ENCODE measurements at regions not wholly inside any gene's neighbourhood (a gene's known extent, or its start where the extent isn't known, plus 50 kb on each side); places are given as distances from the start of the nearest gene placed in this dataset.
"Not testable (repeated sequence)": the region's sequence is repeated elsewhere in the genome, so short reads cannot be mapped to it uniquely, and the experiment has no call there.

- DNase-seq (ENCODE audit: low spot score): no peak
Measured at GRCh38 chr18:39296293-39296888, 1730.8 kb upstream of the CELF4 start.

DNA sequence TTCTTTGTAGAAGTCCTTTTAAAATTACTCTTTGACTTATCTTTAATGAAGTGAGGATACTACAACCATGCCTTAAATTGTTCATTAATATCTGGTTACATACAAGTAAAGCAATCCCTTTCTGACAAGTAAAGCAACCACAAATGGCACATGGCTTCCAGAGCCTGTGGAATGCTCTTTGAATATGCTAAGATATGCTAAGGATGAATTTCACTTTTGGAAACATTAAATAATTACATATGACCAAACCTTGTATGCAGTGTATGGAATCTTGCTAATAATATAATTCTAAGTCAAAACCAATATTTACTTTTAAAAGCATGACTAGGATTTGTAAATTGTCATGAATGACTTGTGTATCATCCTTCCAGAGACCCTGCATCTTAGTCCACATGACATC lies 1711.2 kb upstream of the CELF4 start:
- DNase-seq (ENCODE audit: low spot score): no peak

GRCh38 chr18:39274535-39274934 lies 1708.9 kb upstream of the CELF4 start:
- DNase-seq (ENCODE audit: low spot score): no peak

DNA sequence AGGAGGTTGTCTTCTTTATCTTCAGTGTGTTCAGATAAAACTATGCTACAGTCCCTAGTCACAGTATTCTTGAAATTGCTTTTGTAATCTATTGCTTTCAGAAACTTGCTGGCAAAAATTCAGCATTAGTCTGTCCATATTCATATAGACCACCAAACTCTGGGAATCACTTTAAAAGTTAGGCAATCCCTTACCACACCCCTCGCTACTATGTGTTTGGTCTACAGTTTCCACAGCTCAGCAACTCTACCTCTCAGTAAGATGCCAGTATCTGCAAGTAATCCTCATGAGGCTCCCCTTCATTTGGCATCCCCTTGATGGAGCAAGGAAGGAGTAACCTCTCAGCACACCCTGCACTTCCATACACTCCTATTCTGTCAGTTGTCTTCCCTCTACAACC lies 1706.6 kb upstream of the CELF4 start:
- DNase-seq (ENCODE audit: low spot score): no peak

DNA sequence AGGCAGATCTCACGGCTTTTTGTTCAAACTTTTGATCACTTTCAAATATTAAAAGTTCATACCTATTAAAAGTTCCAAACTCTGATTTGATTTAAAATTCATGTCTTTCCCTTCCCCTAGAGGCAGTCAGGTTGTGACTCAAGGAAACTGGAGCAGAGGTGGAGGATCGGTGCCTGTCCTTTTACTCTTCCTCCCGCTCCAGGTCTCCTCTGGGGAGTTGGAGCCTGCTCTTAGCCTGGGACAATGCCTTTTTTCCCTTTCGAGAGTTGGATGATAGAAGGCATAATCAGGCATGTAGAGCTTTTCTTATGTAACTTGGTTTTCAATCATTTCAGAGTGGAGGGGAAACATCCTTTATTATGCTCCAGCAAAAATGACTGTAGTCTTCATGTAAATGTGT lies 1706.1 kb upstream of the CELF4 start:
- no peak for DNase-seq (ENCODE audit: low spot score)

DNA sequence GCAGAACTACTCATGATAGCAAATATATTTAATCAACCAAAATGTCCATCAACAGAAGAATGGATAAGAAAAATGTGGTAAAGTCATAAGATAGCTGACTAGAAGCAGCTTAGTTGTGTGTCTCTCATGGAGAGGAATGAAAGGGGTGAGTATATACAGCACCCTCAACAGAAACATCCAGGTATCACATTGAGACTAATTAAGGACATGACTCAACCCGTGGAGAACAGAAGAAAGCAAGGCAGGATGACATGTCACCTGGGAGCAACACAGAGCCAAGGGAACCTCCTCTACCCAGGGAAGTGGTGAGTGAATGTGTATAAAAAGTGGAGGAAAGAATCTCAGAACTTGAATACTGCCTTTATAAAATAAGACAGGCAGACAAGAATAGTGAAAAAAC lies 1695.0 kb upstream of the CELF4 start:
- no peak for DNase-seq (ENCODE audit: low spot score)

- DNase-seq (ENCODE audit: low spot score): no peak
Measured at GRCh38 chr18:39259736-39260135, 1694.1 kb upstream of the CELF4 start.

- DNase-seq (ENCODE audit: low spot score): no peak
Measured at GRCh38 chr18:39244242-39244641, 1678.6 kb upstream of the CELF4 start.

DNA sequence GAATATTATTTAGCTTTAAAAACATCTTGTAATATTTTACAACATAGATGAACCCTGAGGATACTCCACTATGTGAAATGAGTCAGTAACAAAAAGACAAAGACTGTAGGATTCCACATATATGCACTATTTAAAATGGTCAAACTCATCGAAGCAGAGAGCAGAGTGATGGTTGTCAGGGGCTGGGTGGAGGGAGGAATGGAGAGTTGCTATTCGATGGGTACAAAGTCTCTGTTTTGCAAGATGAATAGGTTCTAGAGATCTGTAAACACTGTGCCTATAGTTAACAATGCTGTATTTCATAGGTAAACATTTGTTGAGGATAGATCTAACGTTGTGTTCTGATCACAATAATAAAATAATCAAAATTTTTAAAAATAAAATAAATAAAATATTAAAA lies 1675.9 kb upstream of the CELF4 start:
- DNase-seq (ENCODE audit: low spot score): no peak

DNA sequence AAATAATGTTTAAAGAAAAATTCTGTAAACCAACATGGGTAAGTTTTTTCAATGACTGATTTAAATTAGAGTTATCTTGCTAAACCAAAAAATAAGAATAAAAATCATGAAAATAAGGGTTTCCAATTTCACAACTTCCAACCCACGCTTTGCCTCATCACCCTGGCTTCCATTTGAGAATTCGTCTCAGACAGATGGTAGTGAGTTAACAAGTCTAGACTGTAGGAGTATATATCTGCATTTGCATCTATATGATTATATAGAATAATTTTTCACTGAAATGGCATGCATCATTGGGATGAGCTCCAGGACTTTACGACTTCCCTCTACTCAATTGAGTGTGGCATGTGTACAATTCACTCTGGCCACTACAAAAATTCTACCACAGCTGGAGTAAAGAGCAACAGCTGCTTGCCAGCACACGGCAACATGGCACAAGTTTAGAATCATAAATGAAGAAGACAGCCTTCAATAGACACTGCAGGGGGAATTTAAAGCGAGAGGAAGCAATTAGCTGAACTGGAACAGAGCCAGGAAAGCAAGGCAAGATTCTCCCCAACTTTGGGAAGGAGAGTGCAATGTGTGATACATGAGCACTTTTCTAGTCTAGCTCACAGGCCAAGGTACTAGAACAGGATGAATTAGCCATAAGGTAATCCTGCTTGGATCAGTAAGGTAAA lies 1673.5 kb upstream of the CELF4 start:
- DNase-seq (ENCODE audit: low spot score): no peak

GRCh38 chr18:39235118-39235719 lies 1669.6 kb upstream of the CELF4 start:
- DNase-seq (ENCODE audit: low spot score): no peak

DNA sequence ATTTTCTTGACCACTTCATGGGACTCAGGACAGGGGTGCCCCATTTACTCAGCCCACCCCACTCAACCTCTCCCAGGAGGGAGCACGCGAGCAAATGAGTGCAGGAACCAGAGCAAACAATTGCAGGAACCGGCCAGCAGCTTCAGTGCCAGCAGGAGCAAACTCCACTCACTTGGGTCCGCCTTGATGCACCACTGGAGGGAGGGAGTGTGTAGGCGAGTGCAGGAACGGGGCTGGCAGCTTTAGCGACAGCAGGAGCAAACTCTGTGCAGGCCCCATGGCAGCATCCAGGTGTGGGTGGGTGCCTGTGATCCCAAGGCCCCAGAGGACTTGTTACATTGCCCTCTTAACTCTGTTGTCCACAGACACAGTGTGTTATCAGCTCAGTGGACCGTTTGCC lies 1667.3 kb upstream of the CELF4 start:
- no peak for DNase-seq (ENCODE audit: low spot score)

DNA sequence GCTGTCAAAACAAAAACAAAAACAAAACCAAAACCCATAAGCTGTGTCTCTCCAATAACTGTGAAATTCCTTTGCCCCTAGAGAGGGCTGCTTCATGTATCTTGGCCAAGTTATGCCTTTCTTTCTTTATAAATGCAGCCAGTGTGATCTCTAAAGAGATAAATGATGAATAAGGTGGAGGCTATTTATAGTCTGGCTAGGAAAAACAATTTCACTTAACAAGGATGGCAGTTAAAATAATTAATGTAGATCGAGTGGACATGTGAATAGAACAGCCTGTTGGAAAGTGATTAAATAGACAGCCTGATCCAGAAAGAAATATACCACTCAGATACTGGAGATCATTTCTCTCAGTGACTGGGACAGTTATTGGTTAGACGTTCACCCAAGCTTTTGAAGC lies 1666.9 kb upstream of the CELF4 start:
- no peak for DNase-seq (ENCODE audit: low spot score)

GRCh38 chr18:39230086-39230803 lies 1664.6 kb upstream of the CELF4 start:
- DNase-seq (ENCODE audit: low spot score): no peak

- not testable (repeated sequence) for DNase-seq (ENCODE audit: low spot score)
Measured at GRCh38 chr18:39227769-39228168, 1662.2 kb upstream of the CELF4 start.

GRCh38 chr18:39225373-39225772 lies 1659.8 kb upstream of the CELF4 start:
- peak; percentile 7 for DNase-seq (ENCODE audit: low spot score)

DNA sequence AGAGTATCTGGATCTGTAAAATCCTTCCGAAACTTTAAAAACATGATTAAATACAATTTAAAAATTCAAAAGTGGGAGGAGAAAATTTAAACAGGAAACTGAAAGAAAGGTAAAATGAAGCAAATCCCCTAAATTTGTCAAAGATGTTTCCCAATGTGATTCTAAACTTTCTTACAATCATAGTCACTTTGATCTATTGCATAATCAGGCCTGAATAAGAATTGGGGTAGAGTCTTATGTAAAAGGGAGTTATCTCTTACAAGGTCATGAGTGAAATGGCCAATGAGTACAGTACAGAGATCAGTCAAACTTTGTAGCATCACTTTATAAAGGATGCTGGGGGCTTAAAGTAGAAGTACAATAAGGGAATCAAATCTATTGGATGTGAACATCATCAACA lies 1657.7 kb upstream of the CELF4 start:
- DNase-seq (ENCODE audit: low spot score): no peak

DNA sequence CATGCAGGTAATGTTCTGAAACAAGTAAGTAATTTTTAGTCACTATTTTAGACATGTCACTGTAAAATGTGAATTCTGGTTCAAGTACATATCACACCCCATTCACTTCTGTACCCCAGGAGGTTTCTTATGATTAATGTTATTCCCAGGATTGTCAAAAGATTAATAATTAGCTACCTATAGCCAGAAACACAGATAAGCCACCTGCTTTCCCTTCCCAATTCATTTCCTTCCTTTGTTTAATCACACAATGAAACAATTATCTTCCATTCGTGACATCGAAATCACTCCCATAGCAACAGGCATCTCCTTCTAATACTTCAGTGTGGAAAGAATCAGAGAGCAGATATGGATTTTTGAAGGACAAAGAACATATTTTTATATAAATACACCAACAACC lies 1650.3 kb upstream of the CELF4 start:
- DNase-seq (ENCODE audit: low spot score): no peak

DNA sequence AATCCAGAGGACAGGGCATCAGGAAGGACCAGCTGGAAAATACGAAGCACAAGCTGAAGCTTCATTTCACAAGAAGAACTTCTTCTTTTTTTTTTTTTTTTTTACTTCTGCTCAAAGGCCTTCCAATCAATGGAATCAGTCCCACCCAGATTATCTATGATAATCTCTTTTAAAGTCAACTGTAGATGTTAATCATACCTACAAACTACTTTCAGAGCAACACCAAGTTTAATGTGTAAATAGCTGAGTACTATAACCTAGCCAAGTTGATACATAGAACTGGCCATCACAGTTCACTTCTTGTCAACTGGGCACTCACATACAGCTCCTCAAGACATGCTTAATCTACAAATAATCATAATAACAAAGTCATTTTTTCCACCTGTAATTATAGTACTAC lies 1645.9 kb upstream of the CELF4 start:
- DNase-seq (ENCODE audit: low spot score): no peak

GRCh38 chr18:39209173-39209572 lies 1643.6 kb upstream of the CELF4 start:
- DNase-seq (ENCODE audit: low spot score): no peak

- DNase-seq (ENCODE audit: low spot score): no peak
Measured at GRCh38 chr18:39208729-39209128, 1643.1 kb upstream of the CELF4 start.

- DNase-seq (ENCODE audit: low spot score): no peak
Measured at GRCh38 chr18:39208190-39208589, 1642.6 kb upstream of the CELF4 start.

Data from kidney capillary endothelial cell (primary cell).